Cardiac septum (tissue), 1 donor: ENCODE measurements at regions not wholly inside any gene's neighbourhood (a gene's known extent, or its start where the extent isn't known, plus 50 kb on each side); places are given as distances from the start of the nearest gene placed in this dataset.

Experiments
- DNase-seq: peaks from one replicate; pipeline ENCODE4 v3.0.0-alpha.2; 2020; ENCODE audit warnings: low spot score
- intact Hi-C: fragments of 100-400 bp; cut with DNase I; formaldehyde crosslinking; loops from one replicate; pipeline ENCODE4 v1.14.0; 2022
- donor health status: DM: no; HTN: no; CAD: no.

DNA sequence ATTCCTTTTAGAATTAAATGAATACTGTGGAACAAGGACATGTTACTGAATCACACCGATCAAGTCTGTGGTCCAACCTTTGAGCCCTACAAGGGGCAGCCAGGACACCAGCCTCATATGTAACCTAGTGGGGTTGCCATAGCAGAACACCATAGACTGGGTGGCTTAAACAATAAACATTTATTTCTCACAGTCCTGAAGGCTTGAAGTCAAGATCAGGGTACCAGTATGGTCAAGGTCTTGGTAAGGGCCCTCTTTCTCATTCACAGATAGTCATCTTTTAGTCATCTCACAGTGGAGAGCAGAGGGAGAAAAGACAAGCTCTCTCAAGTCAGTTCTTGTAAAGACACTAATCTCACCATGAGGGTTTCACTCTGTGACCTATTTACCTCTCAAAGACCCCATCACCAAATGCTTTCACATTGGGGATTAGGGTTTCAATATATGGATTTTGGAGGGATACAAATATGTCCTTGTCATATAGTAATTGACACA, 422.5 kb downstream of the GADD45G start:
- intact Hi-C loops, result no loop called here
- no peak for DNase-seq

DNA sequence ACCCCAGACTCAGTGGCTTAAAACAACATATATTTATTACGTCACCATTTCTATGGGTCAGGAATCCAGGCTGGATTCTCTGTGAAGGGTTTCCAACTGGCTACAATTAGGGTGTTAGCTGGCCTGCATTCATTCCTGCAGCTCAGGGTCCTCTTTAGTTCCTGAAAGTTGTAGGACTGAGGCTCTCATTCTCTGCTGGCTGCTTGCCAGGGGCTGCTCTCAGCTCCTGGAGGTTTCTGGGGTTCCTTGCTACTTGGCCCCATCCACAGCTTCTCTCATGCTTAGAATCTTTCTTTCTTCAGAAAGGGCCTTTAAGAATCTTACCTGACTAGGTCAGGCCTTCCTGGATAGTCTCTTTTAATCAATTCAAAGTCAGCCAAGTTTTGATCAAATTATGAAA, 424.6 kb downstream of the GADD45G start:
- DNase-seq, result no peak

DNA sequence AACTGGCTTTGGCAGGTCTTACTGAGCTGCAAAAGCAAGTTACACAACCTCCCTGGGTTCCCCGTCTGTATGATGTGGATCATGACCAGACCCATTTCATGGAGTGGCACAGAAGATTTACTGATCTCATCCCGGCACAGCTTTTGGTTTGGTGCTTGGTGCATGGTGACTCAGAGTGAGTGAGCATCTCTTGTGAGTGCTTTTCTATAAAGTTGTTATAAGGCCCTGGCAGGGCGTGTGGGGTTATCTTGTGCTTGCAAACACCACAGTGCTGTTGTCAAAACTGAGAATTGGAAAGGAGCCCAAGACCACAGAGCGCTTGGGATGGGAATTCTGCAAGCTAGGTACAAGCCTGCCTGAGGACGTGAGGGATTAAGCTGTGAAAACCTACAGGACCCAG, 425.2 kb downstream of the GADD45G start:
- intact Hi-C loops, result no loop called here
- DNase-seq, result no peak

More for the DNA sequence above, 424.6 kb downstream of the GADD45G start:
- intact Hi-C loops, result no loop called here

DNA sequence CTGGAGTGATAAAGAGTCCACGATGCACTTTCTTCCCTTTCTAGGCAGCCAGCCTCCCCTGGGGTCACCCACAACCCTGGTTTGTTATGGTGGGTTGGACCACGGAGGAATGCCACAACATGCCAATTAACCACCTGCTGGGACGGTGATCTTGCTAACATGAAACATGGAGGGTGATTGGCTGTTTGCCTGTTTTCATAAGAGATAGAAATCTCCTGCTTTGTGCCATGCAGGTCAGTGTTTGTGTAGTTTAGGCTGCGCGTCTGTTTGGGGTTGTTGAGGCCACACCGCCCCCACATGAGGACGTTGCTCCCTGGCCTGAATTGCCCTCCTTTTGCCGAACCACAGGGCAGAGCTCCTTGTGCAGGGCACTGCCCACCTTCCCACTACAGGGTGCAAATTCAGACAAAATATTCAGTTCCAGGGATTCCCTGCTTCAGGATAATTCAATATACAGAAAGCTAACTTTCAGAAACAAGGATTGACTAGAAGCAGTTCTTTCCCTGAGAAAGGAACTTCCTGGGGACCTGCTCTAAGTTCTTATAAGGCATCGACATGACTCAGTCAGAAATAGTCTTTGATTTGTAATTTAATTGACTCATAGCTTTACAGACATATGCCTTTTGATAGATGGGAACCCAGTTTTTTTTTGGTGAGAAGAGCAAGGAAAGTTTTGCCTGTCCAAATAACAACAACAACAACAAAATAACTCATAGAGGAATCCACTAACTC, 427.6 kb downstream of the GADD45G start:
- intact Hi-C loops, result no loop called here
- no peak for DNase-seq

DNA sequence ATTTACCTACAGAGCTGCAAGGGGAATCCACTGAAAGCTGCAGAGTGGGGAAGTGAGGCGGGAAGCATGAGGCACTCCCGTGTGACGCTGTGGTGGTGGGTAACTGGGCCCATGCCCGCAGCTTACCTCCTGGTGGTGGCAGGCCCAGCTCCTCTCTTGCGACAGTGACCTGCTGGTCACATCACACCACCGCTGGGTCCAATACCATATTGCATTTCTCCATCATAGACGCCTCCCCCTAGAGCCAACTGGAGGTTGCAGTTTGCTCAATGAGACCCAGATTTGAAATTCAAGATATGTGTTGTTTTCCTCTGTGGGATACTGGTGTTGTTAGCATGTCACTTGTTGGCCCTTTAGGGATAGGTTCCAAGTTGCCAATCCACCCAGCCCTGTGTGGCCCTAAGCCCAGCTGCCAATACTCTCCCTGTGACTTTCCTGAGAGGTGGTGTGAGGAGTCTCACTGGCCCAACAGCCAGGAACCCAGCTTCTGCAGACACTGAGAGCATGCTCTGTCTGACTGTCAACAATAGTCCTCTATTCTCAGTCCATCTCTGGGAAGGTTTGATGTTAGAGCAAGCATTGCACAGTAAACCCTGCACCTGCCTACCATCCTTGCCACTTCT, 428.3 kb downstream of the GADD45G start:
- intact Hi-C loops, result no loop called here
- no peak for DNase-seq

DNA sequence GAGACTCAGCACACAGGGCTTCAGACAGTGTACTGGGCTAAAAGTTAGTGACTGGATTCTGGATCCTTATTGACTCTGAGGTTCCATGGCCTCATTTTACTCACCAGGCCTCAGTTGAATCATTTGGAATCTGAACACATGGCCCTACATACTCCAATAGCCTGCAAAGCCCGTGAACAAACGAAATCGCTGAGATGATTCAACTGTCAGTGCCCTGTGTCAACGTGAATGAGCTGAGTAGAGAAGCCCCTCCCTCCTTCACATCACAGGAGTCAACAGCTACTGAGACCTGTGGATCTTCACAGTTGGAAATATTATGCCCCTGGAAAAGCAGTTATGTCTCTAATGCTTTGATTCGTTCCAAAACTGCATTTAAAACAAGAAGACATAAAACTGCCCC, 429.3 kb downstream of the GADD45G start:
- no peak for DNase-seq
- intact Hi-C loops, result no loop called here

DNA sequence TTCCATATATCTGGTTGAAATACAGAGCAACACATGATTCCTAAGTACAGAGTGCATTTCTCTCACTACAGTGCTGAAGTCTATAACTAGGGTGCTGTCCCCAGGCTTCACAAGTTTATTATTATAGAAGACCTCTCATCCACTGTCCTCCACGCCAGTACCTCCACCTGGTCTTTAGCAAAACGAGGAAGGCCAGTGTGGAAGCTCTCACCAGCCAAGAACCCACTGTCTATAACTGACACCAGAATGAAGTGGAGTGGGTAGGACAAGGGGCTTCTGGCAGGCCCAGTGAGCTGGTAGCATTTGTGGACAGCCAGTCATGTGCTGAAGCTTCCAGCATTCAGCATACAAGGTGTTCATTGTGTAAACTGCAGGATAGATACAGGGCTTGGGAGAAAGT, 430.7 kb downstream of the GADD45G start:
- DNase-seq, result no peak

DNA sequence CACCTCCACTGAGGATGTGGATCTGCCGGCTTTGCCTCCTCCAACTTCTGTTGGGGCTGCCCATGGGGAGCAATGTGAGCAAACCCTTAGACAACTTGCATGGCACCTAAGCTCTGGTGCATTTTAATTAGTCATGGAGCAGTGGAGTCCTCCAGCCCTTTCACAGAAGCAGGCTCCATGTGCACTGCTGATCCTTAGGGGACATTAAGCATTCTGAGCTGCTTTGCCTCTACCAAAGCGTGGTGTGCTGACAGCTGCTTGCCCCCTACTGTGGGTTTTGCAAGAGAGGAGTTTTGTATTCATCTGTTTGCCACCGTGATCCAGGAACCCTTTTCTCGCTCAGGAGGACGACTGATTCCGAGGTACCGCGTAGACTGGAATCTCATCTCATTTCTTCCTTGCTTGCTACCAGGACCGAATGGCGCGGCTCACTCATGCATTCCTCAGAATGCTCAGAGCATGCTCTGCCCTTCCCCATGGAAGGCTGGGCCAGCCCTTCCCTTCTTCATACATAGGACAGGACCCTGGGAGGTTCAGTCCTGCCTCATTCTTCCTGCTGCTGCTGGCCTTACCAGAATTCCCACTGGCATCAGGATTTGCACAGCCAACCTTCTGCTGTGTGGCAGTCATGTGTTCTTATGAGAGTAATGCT, 432.5 kb downstream of the GADD45G start:
- intact Hi-C loops, result no loop called here
- DNase-seq, result peak; percentile 54

More for the DNA sequence above, 430.7 kb downstream of the GADD45G start:
- intact Hi-C loops, result no loop called here

DNA sequence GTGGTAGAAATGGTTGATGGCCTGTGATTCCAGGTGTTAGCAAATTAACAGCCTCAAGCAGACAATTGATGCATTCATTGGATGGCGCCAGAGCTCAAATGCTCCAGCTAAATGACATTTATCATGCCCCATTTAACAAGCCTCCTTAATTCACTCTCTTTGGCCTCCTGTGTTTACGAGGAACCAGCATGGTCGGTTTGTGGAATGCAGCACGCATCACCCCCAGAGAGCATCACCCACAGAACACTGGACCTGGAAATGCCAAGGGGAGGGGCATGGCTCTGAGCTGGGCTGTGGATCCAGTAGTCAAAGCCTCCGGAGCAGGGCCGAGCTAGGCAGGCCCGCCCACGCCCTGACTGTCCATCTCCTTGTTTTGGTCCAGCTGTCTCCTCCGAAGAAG, 434.0 kb downstream of the GADD45G start:
- peak; percentile 49 for DNase-seq
- intact Hi-C loops, result no loop called here

DNA sequence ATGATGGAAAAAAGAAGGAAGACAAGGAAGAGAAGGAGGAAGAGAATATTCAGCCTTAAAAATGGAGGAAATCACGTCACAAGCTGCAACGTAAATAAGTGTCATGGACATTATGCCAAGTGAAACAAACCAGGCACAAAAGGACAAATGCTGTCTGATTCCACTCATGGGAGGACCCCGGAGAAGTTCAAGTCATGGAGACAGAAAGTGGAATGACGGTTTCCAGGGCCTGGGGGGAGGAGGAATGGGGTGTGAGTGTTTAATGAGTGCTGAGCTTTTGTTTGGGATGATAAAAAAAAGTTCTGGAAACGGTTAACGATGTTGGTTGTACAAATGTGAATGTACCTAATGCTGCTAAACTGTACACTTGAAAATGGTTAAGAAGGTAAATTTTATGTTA, 439.5 kb downstream of the GADD45G start:
- no peak for DNase-seq
- intact Hi-C loops, result no loop called here

DNA sequence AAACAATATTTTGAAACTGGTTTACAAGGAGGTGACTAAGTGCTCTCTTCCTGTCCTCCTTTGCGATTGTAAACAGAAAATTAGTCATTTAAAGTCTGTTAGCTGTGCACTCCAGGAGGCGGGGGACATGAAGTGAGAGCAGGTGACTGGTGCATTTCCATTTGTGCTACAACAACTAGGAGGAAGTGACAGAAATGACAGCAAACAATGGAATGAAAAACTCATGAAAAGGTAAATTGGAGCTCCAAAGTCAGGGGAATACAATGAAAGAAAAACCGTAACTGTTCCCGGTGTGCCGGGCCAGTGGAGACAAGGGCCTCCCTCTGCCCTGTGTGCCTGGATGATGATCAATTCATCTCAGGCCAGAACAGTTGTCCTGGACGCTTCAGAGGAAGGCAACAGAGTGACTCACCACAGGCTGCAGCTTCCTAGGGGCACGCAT, 439.9 kb downstream of the GADD45G start:
- intact Hi-C loops, result no loop called here
- no peak for DNase-seq

DNA sequence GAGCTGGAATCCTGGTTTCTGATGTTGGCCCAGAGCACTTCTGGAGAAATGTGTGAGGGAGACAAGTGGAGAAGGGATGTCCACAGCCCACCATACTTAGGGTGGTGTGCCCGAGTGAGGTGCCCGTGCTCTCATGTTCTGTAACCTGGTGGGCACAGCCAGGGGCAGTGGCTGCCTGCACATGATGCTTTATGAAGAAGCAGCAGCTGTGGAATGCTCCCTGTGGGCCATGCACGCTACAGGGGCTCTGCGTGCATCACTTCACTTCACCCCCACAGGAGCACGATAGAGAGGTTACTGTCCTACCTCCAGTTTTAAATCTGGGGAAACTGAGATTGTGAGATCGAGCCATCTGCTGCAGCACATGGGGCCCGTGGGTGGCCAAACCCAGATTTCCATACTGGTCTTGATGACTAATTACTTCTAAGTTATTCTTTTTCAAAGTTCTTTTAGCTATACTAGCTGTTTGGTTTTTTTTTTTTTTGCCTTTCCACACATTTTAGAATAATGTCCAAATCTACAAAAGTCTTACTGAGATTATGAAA, 441.6 kb downstream of the GADD45G start:
- no peak for DNase-seq
- intact Hi-C loops, result no loop called here

DNA sequence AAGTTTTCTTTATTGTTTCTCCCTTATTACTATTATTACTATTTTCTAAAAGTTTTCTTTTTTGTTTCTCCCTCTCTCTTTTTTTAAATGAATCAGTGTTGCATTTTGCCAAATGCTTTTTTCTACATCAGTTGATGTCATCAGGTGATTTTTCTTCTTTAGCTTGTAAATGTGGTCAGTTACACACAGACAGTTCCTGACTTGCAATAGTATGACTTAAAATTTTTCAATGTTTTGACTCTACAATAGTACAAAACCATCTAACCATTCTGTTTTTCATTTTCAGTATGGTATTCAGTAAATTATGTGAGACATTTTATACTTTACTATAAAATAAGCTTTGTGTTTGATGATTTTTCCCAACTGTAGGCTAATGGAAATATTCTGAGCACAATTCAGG, 443.0 kb downstream of the GADD45G start:
- intact Hi-C loops, result no loop called here
- no peak for DNase-seq

DNA sequence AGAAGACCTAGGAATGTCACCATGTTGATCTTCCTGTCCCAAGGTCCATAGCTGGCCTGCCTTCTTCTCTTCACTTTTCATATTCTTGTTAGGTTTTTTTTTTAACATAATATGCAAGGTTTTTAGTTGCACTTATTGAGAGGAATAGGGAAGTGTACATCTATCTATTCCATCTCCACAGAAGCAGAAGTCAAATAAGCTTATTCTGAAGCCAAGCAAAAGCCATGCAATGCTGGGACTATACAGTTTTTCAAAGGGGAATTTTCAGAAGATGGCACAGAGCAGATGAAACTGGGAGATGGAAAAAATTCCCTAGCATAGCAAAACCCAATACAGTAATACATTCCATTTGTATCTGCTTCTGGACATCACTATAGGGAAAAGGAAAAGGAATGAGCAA, 447.6 kb downstream of the GADD45G start:
- intact Hi-C loops, result no loop called here
- DNase-seq, result no peak

DNA sequence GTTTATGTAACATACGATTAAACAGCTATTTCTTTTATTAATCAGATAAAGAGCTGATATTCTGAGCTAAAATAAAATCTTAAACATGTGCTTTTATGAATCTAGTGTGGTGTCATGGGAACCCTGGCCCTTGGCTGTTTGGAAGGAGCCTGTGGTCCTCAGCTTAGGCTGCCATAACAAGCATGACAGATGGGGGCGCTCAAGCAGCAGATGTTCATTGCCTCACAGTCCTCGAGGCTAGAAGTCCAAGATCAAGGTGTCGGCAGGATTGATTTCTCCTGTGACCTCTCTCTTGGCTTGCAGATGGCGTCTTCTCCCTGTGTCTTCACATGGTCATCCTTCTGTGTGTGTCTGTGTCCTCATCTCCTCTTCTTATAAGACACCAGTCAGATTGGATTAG, 448.2 kb downstream of the GADD45G start:
- DNase-seq, result no peak
- intact Hi-C loops, result no loop called here

DNA sequence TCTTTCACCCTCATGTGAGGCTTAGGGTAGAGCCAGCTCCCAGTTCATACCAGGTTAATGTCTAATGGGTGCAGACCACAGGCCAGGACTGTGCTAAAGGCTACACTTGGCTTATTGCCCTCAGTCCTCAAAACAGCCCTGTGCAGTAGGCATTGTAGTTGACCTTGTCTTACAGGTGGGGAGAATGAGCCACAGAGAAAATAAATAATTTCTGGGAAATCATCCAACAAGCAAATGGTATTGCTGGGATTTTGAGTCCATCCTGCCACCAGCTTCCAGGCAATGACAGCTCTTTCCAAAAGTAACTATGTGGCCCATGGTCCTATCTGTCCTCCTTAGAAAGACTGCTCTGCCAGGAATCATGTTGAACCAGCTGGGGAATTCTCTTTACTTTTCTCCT, 450.0 kb downstream of the GADD45G start:
- intact Hi-C loops, result no loop called here
- DNase-seq, result no peak

DNA sequence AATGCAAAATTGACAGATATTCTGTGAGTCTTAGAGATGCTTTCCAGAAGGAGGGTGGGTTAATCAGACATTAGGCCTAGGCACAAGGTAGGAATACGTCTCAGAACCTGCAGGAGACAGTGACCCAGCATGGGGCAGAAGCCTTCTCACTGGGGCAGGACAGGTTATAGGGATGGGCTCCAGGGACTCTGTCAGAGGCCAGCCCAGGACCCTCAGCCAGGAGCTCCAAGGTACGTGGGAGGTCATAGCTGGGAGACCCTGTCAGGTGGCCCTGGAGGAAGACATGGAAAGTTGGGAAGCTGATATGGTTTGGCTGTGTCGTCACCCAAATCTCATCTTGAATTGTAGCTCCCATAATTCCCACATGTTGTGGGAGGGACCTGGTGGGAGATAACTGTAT, 450.4 kb downstream of the GADD45G start:
- intact Hi-C loops, result no loop called here
- DNase-seq, result no peak

DNA sequence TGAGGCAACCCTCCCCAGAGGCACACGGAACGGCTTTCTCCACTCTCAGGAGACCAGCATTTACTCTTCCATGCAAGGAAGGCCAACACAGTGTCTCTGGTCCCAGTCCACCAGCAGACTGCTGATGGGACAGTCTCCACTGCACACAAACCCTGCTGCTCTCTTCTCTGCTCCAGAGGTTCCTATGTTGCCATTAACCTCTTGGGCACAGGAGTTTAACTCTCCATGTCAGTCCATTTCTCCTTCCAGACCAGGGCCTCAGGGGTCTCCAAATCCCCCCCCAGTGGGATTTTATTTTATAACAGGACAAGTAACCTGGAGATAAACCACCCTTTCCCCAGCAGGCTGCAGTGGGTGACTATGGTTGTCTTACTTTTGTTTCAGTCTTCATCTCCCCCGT, 452.5 kb downstream of the GADD45G start:
- no peak for DNase-seq
- intact Hi-C loops, result no loop called here

DNA sequence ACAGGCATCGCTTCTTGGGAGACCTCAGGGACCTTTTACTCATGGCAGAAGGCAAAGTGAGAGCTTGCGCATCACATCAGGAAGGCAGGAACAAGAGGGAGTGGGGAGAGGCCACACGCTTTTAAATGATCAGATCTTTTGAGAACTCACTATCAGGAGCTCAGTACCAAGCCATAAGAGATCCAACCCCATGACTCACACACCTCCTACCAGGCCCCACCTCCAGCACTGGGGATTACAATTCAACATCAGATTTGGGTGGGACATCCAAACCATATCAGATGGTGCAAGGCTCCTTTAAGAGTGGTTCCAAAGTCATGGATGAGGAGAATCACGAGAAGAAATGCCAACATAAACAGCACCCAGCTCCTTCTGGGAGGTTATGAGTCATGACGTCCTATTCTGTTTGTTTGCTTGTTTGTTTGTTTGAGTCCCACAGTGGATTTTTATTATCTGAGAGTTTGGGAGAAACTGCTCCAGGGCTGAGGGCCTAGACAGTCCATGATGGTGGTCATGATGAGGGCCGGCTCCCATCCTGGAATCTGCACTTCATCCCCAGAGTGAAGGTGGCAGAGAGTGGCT, 453.5 kb downstream of the GADD45G start:
- DNase-seq, result no peak
- intact Hi-C loops, result no loop called here

DNA sequence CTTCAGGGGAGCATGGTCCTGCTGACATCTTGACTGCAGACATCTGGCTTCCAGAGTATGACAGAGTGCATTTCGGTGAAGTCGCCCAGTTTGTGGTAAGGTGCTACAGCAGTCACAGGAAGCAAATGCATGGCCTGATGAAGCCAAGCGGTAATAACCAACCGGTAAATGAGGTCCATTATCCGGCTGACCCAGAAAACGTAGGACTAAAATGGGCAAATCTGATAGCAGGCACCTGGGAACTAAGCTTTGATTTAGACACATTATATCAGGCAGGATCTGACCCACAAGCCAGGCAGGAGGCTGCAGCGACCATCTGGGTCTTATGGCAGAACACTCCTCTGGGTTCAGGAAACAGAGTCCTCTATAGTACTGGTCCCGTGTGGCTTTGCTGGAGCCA, 454.6 kb downstream of the GADD45G start:
- DNase-seq, result no peak
- intact Hi-C loops, result no loop called here
